Hepatocyte (in vitro differentiated cells): ENCODE measurements at regions not wholly inside any gene's neighbourhood (a gene's known extent, or its start where the extent isn't known, plus 50 kb on each side); places are given as distances from the start of the nearest gene placed in this dataset.

Source experiments
- DNase-seq: peaks from one replicate; pipeline ENCODE4 v3.0.0-alpha.2; 2016; ENCODE audit warnings: low spot score
- H2AFZ ChIP-seq: fragments of 200-600 bp; sonication (generic); 2 replicates; pipeline ENCODE4 v1.6.0; 2016; ENCODE audit warnings: antibody characterized with exemption, mild to moderate bottlenecking
- H3K27ac ChIP-seq: fragments of 200-600 bp; sonication (generic); 2 replicates; pipeline ENCODE4 v1.5.1; 2016; ENCODE audit warnings: mild to moderate bottlenecking
- H3K27me3 ChIP-seq: fragments of 200-600 bp; sonication (generic); 2 replicates; pipeline ENCODE4 v1.6.1; 2016
- H3K36me3 ChIP-seq: fragments of 200-600 bp; sonication (generic); replicated peaks from 2 replicates; pipeline ENCODE4 v1.5.1; 2016; ENCODE audit warnings: low read depth; ENCODE audit not compliant: insufficient read depth
- H3K4me1 ChIP-seq: fragments of 200-600 bp; sonication (generic); 2 replicates; pipeline ENCODE4 v1.5.1; 2016; ENCODE audit warnings: mild to moderate bottlenecking, moderate library complexity; ENCODE audit not compliant: insufficient read depth
- H3K4me2 ChIP-seq: fragments of 200-600 bp; sonication (generic); 2 replicates; pipeline ENCODE4 v1.6.0; 2016
- H3K4me3 ChIP-seq: fragments of 200-600 bp; sonication (generic); 2 replicates; pipeline ENCODE4 v1.5.1; 2016; ENCODE audit warnings: mild to moderate bottlenecking
- H3K79me2 ChIP-seq: fragments of 200-600 bp; sonication (generic); 2 replicates; pipeline ENCODE4 v1.6.0; 2017; ENCODE audit warnings: mild to moderate bottlenecking
- H3K9me2 ChIP-seq: fragments of 200-600 bp; sonication (generic); replicated peaks from 2 replicates; pipeline ENCODE4 v1.6.0; 2017; ENCODE audit warnings: mild to moderate bottlenecking; ENCODE audit not compliant: insufficient read depth
- H3K9me3 ChIP-seq: fragments of 200-600 bp; sonication (generic); 2 replicates; pipeline ENCODE4 v1.5.1; 2016; ENCODE audit warnings: low read depth, mild to moderate bottlenecking
- H4K20me1 ChIP-seq: fragments of 200-600 bp; sonication (generic); 2 replicates; pipeline ENCODE4 v1.6.0; 2016; ENCODE audit warnings: mild to moderate bottlenecking; ENCODE audit not compliant: insufficient read depth, poor library complexity, severe bottlenecking
- CTCF ChIP-seq: fragments of 200-600 bp; sonication (generic); IDR thresholded peaks from 2 replicates; pipeline ENCODE4 v1.5.1; 2016; ENCODE audit warnings: antibody characterized with exemption, mild to moderate bottlenecking; ENCODE audit not compliant: poor library complexity
- EZH2 ChIP-seq: fragments of 200-600 bp; sonication (generic); IDR thresholded peaks from 2 replicates; pipeline ENCODE4 v1.6.1; 2016; ENCODE audit warnings: antibody characterized with exemption, mild to moderate bottlenecking, borderline replicate concordance
- EZH2phosphoT487 ChIP-seq: fragments of 200-600 bp; sonication (generic); IDR thresholded peaks from one replicate; pipeline ENCODE4 v1.6.1; 2018; ENCODE audit warnings: antibody characterized with exemption, mild to moderate bottlenecking, low read depth, moderate library complexity; ENCODE audit not compliant: unreplicated experiment, severe bottlenecking
- WGBS: methylation state at CpG from one replicate; pipeline ENCODE4 v1.1.6; 2016; ENCODE audit warnings: low lambda C conversion rate; ENCODE audit errors: missing lambda C conversion rate; 5-methylcytosine and 5-hydroxymethylcytosine counted together

DNA sequence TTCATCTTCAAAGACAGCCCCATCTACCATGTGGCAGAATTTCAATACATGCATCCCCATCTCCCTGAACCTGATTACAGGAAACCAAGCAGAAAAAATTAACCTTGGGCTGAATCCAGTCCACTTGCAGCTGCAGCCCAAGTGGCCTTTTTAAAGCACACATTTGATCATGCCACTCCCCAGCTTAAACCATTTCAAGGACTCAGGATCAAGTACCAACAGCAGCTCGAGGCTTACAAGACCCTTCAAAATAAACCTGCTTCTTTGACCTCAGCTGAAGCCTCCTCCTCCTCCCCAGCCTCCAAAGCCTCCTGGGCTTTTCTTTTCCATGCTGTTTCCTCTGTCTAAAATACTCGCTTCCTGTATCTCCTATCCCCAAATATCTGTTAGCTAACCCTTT is 50.7 kb upstream of the KIT start:
- TF ChIP-seq CTCF, result no peak
- no peak for TF ChIP-seq EZH2
- TF ChIP-seq EZH2phosphoT487, result no peak
- Histone ChIP-seq H2AFZ (no peak overlapping the region), H3K9me3 (no peaks in the 10 kb centered on the region), H3K4me1 (no peaks in the 10 kb centered on the region), H3K79me2 (no peaks in the 10 kb centered on the region), H3K27ac (no peak overlapping the region), H3K36me3 (no peaks in the 10 kb centered on the region), H3K9me2 (no peaks in the 10 kb centered on the region), H3K27me3 (no peaks in the 10 kb centered on the region), H4K20me1 (no peaks in the 10 kb centered on the region), H3K4me3 (no peak overlapping the region), H3K4me2 (no peak overlapping the region)
- no peak for DNase-seq
- 81% methylated on average over 2 of the region's 2 CpGs for WGBS

- no peaks in the 10 kb centered on the region for H3K4me1 ChIP-seq
- H3K4me2 ChIP-seq, result no peak overlapping the region
- no peak overlapping the region for H3K27ac ChIP-seq
- no peaks in the 10 kb centered on the region for H3K27me3 ChIP-seq
- H3K9me3 ChIP-seq, result no peaks in the 10 kb centered on the region
- no peaks in the 10 kb centered on the region for H3K36me3 ChIP-seq
- H3K9me2 ChIP-seq, result no peaks in the 10 kb centered on the region
- H3K4me3 ChIP-seq, result no peak overlapping the region
- TF ChIP-seq EZH2phosphoT487, result no peak
- TF ChIP-seq EZH2, result no peak
- no peak for TF ChIP-seq CTCF
- no peaks in the 10 kb centered on the region for H4K20me1 ChIP-seq
- no peak for DNase-seq
- no peaks in the 10 kb centered on the region for H3K79me2 ChIP-seq
- no peak overlapping the region for H2AFZ ChIP-seq
Measured at GRCh38 chr4:54607521-54607920, 50.2 kb upstream of the KIT start.
